A673 (cell line): ENCODE measurements at regions not wholly inside any gene's neighbourhood (a gene's known extent, or its start where the extent isn't known, plus 50 kb on each side); places are given as distances from the start of the nearest gene placed in this dataset.
"Not testable (repeated sequence)": the region's sequence is repeated elsewhere in the genome, so short reads cannot be mapped to it uniquely, and the experiment has no call there.

Experiments used
- BruUV-seq: library from RNA; stranded (reverse); fragments of 400-500 nt; replicated peaks from 2 replicates; lab custom pipeline; 2021; lab: Mats Ljungman, UMichigan
- CTCF ChIA-PET: fragments of 300-600 bp; sonication (Branson Sonifier 250); formaldehyde crosslinking; loops from one replicate; lab custom pipeline; 2022; ENCODE audit warnings: antibody characterized with exemption; lab: Charles Lee
- POLR2A ChIA-PET: fragments of 300-600 bp; sonication (Branson Sonifier 250); formaldehyde crosslinking; loops from one replicate; lab custom pipeline; 2022; ENCODE audit warnings: antibody characterized with exemption; ENCODE audit not compliant: low non-redundant PET; lab: Charles Lee
- DNase-seq: peaks from one replicate; pipeline ENCODE4 v3.0.0-alpha.2; 2015; ENCODE audit warnings: low spot score
- H3K27ac ChIP-seq: fragments of 200-600 bp; sonication (generic); 2 replicates; pipeline ENCODE4 v1.5.1; 2016; ENCODE audit warnings: mixed run types, low read depth, mild to moderate bottlenecking, mixed read lengths, antibody characterized with exemption, low read length; ENCODE audit not compliant: poor library complexity, severe bottlenecking
- H3K27me3 ChIP-seq: fragments of 200-600 bp; sonication (generic); replicated peaks from 2 replicates; pipeline ENCODE4 v1.6.1; 2017; ENCODE audit warnings: mixed run types, low read depth, mild to moderate bottlenecking, mixed read lengths, antibody characterized with exemption, low read length; ENCODE audit not compliant: insufficient read depth, poor library complexity
- H3K36me3 ChIP-seq: fragments of 200-600 bp; sonication (generic); 2 replicates; pipeline ENCODE4 v1.6.1; 2016; ENCODE audit warnings: mixed run types, mild to moderate bottlenecking, mixed read lengths, antibody characterized with exemption, low read length; ENCODE audit not compliant: insufficient read depth, poor library complexity, severe bottlenecking
- H3K4me1 ChIP-seq: fragments of 200-600 bp; sonication (generic); 2 replicates; pipeline ENCODE4 v1.6.1; 2017; ENCODE audit warnings: mixed run types, mild to moderate bottlenecking, mixed read lengths, antibody characterized with exemption, low read length; ENCODE audit not compliant: insufficient read depth, poor library complexity, severe bottlenecking
- H3K4me3 ChIP-seq: fragments of 200-600 bp; sonication (generic); 2 replicates; pipeline ENCODE4 v1.5.1; 2016; ENCODE audit warnings: low read depth, mixed run types, mild to moderate bottlenecking, mixed read lengths, low read length; ENCODE audit not compliant: poor library complexity, severe bottlenecking
- H3K9me3 ChIP-seq: fragments of 200-600 bp; sonication (generic); 2 replicates; pipeline ENCODE4 v1.6.1; 2016; ENCODE audit warnings: mixed run types, low read depth, mild to moderate bottlenecking, mixed read lengths, antibody characterized with exemption, low read length; ENCODE audit not compliant: poor library complexity, severe bottlenecking
- EZH2 ChIP-seq: fragments of 200-600 bp; sonication (generic); IDR thresholded peaks from 2 replicates; pipeline ENCODE4 v1.6.1; 2017; ENCODE audit warnings: borderline replicate concordance, low read depth, mild to moderate bottlenecking, mixed read lengths, antibody characterized with exemption, low read length; ENCODE audit not compliant: poor library complexity, severe bottlenecking
- intact Hi-C: fragments of 100-400 bp; cut with micrococcal nuclease; formaldehyde crosslinking; loops from one replicate; pipeline ENCODE4 v1.10.0; 2022; ENCODE audit not compliant: unreplicated experiment
- TF ChIP-seq, protein P1 (sequence below): fragments of 300-800, 200-600 bp; sonication (generic); conservative IDR thresholded peaks from 2 replicates; pipeline ENCODE4 v1.5.1; 2017; ENCODE audit warnings: low read depth, mild to moderate bottlenecking, antibody characterized with exemption, low read length, moderate library complexity, mixed read lengths

DNA sequence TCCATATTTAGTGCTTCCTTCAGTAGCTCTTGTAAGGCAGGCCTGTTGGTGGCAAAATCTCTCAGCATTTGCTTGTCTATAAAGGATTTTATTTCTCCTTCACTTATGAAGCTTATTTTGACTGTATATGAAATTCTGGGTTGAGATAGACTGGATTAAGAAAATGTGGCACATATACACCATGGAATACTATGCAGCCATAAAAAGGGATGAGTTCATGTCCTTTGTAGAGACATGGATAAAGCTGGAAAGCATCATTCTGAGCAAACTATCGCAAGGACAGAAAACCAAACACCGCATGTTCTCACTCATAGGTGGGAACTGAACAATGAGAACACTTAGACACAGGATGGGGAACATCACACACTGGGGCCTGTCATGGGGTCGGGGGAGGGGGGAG lies 73.1 kb downstream of the ADCYAP1 start:
- BruUV-seq, H3K4me1 ChIP-seq, H3K4me3 ChIP-seq, intact Hi-C loops, CTCF ChIA-PET, POLR2A ChIA-PET, DNase-seq, H3K36me3 ChIP-seq, H3K9me3 ChIP-seq, H3K27ac ChIP-seq: not testable (repeated sequence)
- H3K27me3 ChIP-seq, result peaks cover 10% of the 10 kb centered on the region

DNA sequence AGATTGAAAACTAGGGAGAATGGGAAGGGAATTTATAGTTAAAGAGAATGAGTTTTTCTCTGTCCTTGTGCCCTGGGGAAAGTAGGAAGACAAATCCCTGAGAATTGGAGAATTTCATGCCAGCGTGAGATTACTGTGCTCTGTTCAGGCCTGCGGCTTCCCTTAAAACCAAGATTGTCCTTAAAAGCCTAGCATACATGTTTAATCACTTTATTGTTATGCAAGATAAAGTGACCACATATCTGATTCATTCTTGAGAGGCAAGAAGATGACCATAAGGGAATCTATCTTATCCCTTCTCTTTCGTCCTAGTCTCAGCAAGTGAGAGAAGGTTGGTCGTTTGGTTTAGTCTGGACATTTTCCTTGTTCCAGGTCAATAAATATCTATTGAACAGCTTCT lies 75.9 kb downstream of the ADCYAP1 start:
- TF ChIP-seq EZH2, result no peak
- TF ChIP-seq, protein P1, sequence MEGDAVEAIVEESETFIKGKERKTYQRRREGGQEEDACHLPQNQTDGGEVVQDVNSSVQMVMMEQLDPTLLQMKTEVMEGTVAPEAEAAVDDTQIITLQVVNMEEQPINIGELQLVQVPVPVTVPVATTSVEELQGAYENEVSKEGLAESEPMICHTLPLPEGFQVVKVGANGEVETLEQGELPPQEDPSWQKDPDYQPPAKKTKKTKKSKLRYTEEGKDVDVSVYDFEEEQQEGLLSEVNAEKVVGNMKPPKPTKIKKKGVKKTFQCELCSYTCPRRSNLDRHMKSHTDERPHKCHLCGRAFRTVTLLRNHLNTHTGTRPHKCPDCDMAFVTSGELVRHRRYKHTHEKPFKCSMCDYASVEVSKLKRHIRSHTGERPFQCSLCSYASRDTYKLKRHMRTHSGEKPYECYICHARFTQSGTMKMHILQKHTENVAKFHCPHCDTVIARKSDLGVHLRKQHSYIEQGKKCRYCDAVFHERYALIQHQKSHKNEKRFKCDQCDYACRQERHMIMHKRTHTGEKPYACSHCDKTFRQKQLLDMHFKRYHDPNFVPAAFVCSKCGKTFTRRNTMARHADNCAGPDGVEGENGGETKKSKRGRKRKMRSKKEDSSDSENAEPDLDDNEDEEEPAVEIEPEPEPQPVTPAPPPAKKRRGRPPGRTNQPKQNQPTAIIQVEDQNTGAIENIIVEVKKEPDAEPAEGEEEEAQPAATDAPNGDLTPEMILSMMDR, result no peak
- CTCF ChIA-PET, result no interaction called here

DNA sequence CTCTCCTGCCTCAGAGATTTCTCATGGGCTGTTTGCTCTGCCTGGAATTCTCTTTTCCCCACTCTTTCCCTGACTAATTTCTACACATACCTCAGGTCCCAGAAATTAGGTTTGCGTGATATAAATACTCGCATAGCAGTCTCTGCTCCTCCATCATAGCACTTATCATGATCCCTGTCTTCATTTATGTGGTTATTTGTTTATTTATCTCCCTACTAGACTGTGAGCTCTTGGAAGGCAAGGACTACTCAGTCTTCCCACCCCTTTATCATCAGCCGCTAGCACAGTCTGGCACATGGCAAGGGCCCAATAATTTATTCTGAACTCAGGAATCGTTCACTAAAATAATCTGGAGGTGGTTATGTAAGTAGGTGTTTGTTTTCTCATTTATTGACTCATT lies 79.3 kb downstream of the ADCYAP1 start:
- POLR2A ChIA-PET, result no interaction called here
- DNase-seq, result no peak

More for the DNA sequence above, 75.9 kb downstream of the ADCYAP1 start:
- intact Hi-C loops, result no loop called here
- peaks cover 22% of the 10 kb centered on the region for H3K27me3 ChIP-seq
- no peaks in the 10 kb centered on the region for H3K9me3 ChIP-seq
- H3K4me1 ChIP-seq, result no peaks in the 10 kb centered on the region
- no peak for DNase-seq
- no peak overlapping the region for H3K27ac ChIP-seq
- no TSS peak for BruUV-seq
- POLR2A ChIA-PET, result no interaction called here
- H3K36me3 ChIP-seq, result no peaks in the 10 kb centered on the region
- no peak overlapping the region for H3K4me3 ChIP-seq

DNA sequence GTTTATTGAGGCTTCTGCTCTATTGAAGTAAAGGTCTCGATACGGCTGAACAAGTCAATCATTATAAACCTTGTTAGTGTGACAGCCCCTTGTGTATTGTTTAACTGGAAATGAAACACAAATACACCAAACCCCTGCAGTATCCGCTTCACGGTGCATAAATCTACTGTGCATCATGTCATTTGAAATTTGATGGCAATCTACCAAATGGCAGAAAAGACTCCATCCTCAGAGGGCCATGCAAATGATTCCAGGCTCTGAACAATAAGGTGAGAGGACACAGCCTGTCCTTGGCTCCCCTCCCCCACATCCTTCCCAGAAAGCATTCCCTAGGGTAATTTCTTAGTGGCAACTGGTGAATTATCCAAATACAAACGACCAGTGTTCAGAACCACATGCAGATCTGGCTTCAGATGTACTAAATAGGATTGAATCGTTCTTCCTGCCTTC lies 80.6 kb downstream of the ADCYAP1 start:
- H3K27ac ChIP-seq, result no peak overlapping the region
- H3K36me3 ChIP-seq, result no peaks in the 10 kb centered on the region
- no peak overlapping the region for H3K4me3 ChIP-seq
- no peak for DNase-seq
- intact Hi-C loops, result no loop called here
- ChIA-PET POLR2A (no interaction called here), CTCF (no interaction called here)
- peaks cover 39% of the 10 kb centered on the region for H3K27me3 ChIP-seq
- TF ChIP-seq, protein P1, result no peak
- TF ChIP-seq EZH2, result no peak
- H3K4me1 ChIP-seq, result no peaks in the 10 kb centered on the region
- no peaks in the 10 kb centered on the region for H3K9me3 ChIP-seq
- no TSS peak for BruUV-seq

More for the DNA sequence above, 79.3 kb downstream of the ADCYAP1 start:
- Histone ChIP-seq H3K4me1 (no peaks in the 10 kb centered on the region), H3K27ac (no peak overlapping the region), H3K36me3 (no peaks in the 10 kb centered on the region), H3K9me3 (no peaks in the 10 kb centered on the region), H3K4me3 (no peak overlapping the region), H3K27me3 (peaks cover 39% of the 10 kb centered on the region)
- no peak for TF ChIP-seq EZH2
- TF ChIP-seq, protein P1, result no peak
- intact Hi-C loops, result no loop called here
- CTCF ChIA-PET, result no interaction called here
- BruUV-seq, result no TSS peak
